GM21447 (cell line): ENCODE measurements at regions not wholly inside any gene's neighbourhood (a gene's known extent, or its start where the extent isn't known, plus 50 kb on each side); places are given as distances from the start of the nearest gene placed in this dataset.

Source experiments
- ATAC-seq: cut with Tn5 transposase; IDR thresholded peaks from one replicate; pipeline ENCODE4 v1.9.1; 2021; ENCODE audit not compliant: unreplicated experiment

- no peak for ATAC-seq
Observed at GRCh38 chr22:46065691-46066454, 84.5 kb upstream of the PPARA start.

- ATAC-seq: no peak
Observed at GRCh38 chr22:46066691-46067090, 83.6 kb upstream of the PPARA start.

GRCh38 chr22:46067159-46068111 lies 82.9 kb upstream of the PPARA start:
- no peak for ATAC-seq

- ATAC-seq: no peak
Observed at GRCh38 chr22:46068181-46068592, 82.1 kb upstream of the PPARA start.

- no peak for ATAC-seq
Observed at GRCh38 chr22:46068593-46069491, 81.5 kb upstream of the PPARA start.

- ATAC-seq: no peak
Observed at GRCh38 chr22:46069521-46070214, 80.7 kb upstream of the PPARA start.

- ATAC-seq: no peak
Observed at GRCh38 chr22:46070215-46070802, 80.0 kb upstream of the PPARA start.

GRCh38 chr22:46070803-46071450 lies 79.4 kb upstream of the PPARA start:
- ATAC-seq: no peak

- ATAC-seq: no peak
Observed at GRCh38 chr22:46071451-46072109, 78.7 kb upstream of the PPARA start.

GRCh38 chr22:46072110-46072881 lies 78.0 kb upstream of the PPARA start:
- no peak for ATAC-seq

GRCh38 chr22:46072981-46073682 lies 77.2 kb upstream of the PPARA start:
- ATAC-seq: no peak

GRCh38 chr22:46073683-46074504 lies 76.4 kb upstream of the PPARA start:
- no peak for ATAC-seq

- ATAC-seq: no peak
Observed at GRCh38 chr22:46074771-46075551, 75.4 kb upstream of the PPARA start.

GRCh38 chr22:46075764-46076531 lies 74.4 kb upstream of the PPARA start:
- ATAC-seq: no peak

GRCh38 chr22:46076651-46077339 lies 73.5 kb upstream of the PPARA start:
- ATAC-seq: no peak
